ENCODE measurements at regions not wholly inside any gene's neighbourhood (a gene's known extent, or its start where the extent isn't known, plus 50 kb on each side); places are given as distances from the start of the nearest gene placed in this dataset.

DNA sequence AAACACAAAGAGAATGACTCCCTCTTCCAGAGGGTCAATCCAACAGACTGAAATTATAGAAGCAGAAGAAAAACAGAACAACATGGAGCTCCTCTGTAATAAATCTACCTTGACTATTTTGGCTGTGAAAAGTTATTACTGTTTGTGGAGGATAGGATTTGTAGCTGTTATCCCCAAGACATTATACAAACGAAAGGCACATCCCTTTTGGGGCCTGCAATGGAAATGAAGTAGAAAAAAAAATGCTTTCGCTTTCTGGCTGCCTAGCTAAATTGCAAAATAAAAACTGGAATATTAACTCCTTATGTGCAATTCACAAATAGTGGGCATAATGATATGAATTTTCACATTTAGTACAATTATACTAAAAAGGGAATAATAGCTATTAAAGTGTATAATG, 123.8 kb upstream of the CCDC179 start:
- no peak for TF ChIP-seq EZH2 (IDR thresholded peaks at IDR 0.05; ENCODE audit: borderline replicate concordance, low read depth, low read length, poor library complexity, severe bottlenecking)
- TF ChIP-seq, protein P1, sequence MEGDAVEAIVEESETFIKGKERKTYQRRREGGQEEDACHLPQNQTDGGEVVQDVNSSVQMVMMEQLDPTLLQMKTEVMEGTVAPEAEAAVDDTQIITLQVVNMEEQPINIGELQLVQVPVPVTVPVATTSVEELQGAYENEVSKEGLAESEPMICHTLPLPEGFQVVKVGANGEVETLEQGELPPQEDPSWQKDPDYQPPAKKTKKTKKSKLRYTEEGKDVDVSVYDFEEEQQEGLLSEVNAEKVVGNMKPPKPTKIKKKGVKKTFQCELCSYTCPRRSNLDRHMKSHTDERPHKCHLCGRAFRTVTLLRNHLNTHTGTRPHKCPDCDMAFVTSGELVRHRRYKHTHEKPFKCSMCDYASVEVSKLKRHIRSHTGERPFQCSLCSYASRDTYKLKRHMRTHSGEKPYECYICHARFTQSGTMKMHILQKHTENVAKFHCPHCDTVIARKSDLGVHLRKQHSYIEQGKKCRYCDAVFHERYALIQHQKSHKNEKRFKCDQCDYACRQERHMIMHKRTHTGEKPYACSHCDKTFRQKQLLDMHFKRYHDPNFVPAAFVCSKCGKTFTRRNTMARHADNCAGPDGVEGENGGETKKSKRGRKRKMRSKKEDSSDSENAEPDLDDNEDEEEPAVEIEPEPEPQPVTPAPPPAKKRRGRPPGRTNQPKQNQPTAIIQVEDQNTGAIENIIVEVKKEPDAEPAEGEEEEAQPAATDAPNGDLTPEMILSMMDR (conservative IDR thresholded peaks at IDR 0.05; ENCODE audit: low read depth, low read length): no peak
- BruUV-seq (replicated peaks): no TSS peak
- Histone ChIP-seq H3K36me3 (ENCODE audit: insufficient read depth, low read length, poor library complexity, severe bottlenecking) (no peaks in the 10 kb centered on the region), H3K4me3 (ENCODE audit: low read depth, low read length, poor library complexity, severe bottlenecking) (no peak overlapping the region), H3K27ac (ENCODE audit: low read depth, low read length, poor library complexity, severe bottlenecking) (no peak overlapping the region), H3K4me1 (ENCODE audit: insufficient read depth, low read length, poor library complexity, severe bottlenecking) (no peaks in the 10 kb centered on the region), H3K27me3 (replicated peaks; ENCODE audit: insufficient read depth, low read depth, low read length, poor library complexity) (no peaks in the 10 kb centered on the region), H3K9me3 (ENCODE audit: low read depth, low read length, poor library complexity, severe bottlenecking) (no peaks in the 10 kb centered on the region)
- POLR2A ChIA-PET (ENCODE audit: low non-redundant PET): no interaction called here
- intact Hi-C loops (cut with micrococcal nuclease; ENCODE audit: unreplicated experiment): no loop called here
- CTCF ChIA-PET: no interaction called here
- no peak for DNase-seq (ENCODE audit: low spot score)

DNA sequence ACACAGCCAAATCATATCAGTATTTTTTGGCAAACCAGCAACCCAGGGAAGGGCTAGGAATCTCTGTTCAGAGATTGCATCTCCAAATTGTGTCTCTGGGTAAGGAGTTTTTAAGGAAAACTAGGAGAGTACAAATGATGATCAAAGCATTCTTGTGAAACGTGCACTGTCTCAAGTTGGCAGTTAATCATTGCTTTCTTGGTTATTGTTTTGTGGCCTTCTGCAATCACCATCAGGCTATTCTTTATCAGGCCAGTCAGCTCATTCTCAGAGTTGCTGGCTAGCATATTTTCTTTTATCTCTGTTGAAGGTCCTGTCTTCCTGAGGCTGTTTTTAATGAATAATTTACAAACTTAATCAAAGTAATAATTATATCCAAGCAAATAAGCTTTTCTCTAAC, 129.1 kb upstream of the CCDC179 start:
- H3K4me3 ChIP-seq (ENCODE audit: low read depth, low read length, poor library complexity, severe bottlenecking): no peak overlapping the region
- BruUV-seq (replicated peaks): no TSS peak
- H3K36me3 ChIP-seq (ENCODE audit: insufficient read depth, low read length, poor library complexity, severe bottlenecking): no peaks in the 10 kb centered on the region
- no peak for DNase-seq (ENCODE audit: low spot score)
- H3K27me3 ChIP-seq (replicated peaks; ENCODE audit: insufficient read depth, low read depth, low read length, poor library complexity): no peaks in the 10 kb centered on the region
- H3K4me1 ChIP-seq (ENCODE audit: insufficient read depth, low read length, poor library complexity, severe bottlenecking): no peaks in the 10 kb centered on the region
- TF ChIP-seq, protein P1 (conservative IDR thresholded peaks at IDR 0.05; ENCODE audit: low read depth, low read length): no peak
- TF ChIP-seq EZH2 (IDR thresholded peaks at IDR 0.05; ENCODE audit: borderline replicate concordance, low read depth, low read length, poor library complexity, severe bottlenecking): no peak
- intact Hi-C loops (cut with micrococcal nuclease; ENCODE audit: unreplicated experiment): no loop called here
- ChIA-PET CTCF (no interaction called here), POLR2A (ENCODE audit: low non-redundant PET) (no interaction called here)
- H3K27ac ChIP-seq (ENCODE audit: low read depth, low read length, poor library complexity, severe bottlenecking): no peak overlapping the region
- H3K9me3 ChIP-seq (ENCODE audit: low read depth, low read length, poor library complexity, severe bottlenecking): no peaks in the 10 kb centered on the region

GRCh38 chr11:22991196-22991595, 130.9 kb upstream of the CCDC179 start:
- BruUV-seq (replicated peaks): no TSS peak
- H3K4me3 ChIP-seq (ENCODE audit: low read depth, low read length, poor library complexity, severe bottlenecking): no peak overlapping the region
- no peak for DNase-seq (ENCODE audit: low spot score)
- ChIA-PET POLR2A (ENCODE audit: low non-redundant PET) (no interaction called here), CTCF (no interaction called here)
- H3K9me3 ChIP-seq (ENCODE audit: low read depth, low read length, poor library complexity, severe bottlenecking): no peaks in the 10 kb centered on the region
- intact Hi-C loops (cut with micrococcal nuclease; ENCODE audit: unreplicated experiment): no loop called here
- TF ChIP-seq, protein P1 (conservative IDR thresholded peaks at IDR 0.05; ENCODE audit: low read depth, low read length): no peak
- no peak for TF ChIP-seq EZH2 (IDR thresholded peaks at IDR 0.05; ENCODE audit: borderline replicate concordance, low read depth, low read length, poor library complexity, severe bottlenecking)
- no peaks in the 10 kb centered on the region for H3K4me1 ChIP-seq (ENCODE audit: insufficient read depth, low read length, poor library complexity, severe bottlenecking)
- no peaks in the 10 kb centered on the region for H3K27me3 ChIP-seq (replicated peaks; ENCODE audit: insufficient read depth, low read depth, low read length, poor library complexity)
- H3K36me3 ChIP-seq (ENCODE audit: insufficient read depth, low read length, poor library complexity, severe bottlenecking): no peaks in the 10 kb centered on the region
- H3K27ac ChIP-seq (ENCODE audit: low read depth, low read length, poor library complexity, severe bottlenecking): no peak overlapping the region
